ENCODE measurements at regions not wholly inside any gene's neighbourhood (a gene's known extent, or its start where the extent isn't known, plus 50 kb on each side); places are given as distances from the start of the nearest gene placed in this dataset.

DNA sequence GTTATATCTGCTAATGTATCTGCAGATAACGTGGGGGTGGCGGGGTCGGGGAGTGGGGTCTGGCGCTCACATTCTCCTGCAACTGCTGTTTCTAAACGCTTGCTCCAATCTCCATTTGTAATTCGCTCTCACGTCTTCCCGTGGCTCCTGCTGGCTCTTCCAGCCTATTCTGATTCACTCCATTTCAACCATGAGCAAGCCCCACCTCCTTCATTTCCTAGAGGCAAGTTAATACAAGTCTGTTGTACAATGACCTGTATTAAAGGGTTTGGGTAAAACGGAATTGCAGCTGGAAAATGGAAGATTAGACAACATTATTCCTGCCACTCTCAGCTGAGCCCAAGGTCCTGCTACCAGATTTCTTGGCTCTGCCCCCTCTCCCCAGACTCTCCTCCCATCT is 132.3 kb downstream of the CSNK2A3 start:
- Histone ChIP-seq H3K27me3 (ENCODE audit: insufficient read depth, poor library complexity, severe bottlenecking) (no peaks in the 10 kb centered on the region), H3K4me3 (replicated peaks; ENCODE audit: insufficient read depth, low read length) (no peak overlapping the region), H3K27ac (replicated peaks) (no peak overlapping the region)
- TF ChIP-seq GABPA (IDR thresholded peaks at IDR 0.05; ENCODE audit: low read depth) (no peak), POLR2AphosphoS5 (IDR thresholded peaks at IDR 0.05; ENCODE audit: low read depth) (no peak), SPI1 (IDR thresholded peaks at IDR 0.05; ENCODE audit: borderline replicate concordance, low read depth) (no peak)
- TF ChIP-seq, protein P1, sequence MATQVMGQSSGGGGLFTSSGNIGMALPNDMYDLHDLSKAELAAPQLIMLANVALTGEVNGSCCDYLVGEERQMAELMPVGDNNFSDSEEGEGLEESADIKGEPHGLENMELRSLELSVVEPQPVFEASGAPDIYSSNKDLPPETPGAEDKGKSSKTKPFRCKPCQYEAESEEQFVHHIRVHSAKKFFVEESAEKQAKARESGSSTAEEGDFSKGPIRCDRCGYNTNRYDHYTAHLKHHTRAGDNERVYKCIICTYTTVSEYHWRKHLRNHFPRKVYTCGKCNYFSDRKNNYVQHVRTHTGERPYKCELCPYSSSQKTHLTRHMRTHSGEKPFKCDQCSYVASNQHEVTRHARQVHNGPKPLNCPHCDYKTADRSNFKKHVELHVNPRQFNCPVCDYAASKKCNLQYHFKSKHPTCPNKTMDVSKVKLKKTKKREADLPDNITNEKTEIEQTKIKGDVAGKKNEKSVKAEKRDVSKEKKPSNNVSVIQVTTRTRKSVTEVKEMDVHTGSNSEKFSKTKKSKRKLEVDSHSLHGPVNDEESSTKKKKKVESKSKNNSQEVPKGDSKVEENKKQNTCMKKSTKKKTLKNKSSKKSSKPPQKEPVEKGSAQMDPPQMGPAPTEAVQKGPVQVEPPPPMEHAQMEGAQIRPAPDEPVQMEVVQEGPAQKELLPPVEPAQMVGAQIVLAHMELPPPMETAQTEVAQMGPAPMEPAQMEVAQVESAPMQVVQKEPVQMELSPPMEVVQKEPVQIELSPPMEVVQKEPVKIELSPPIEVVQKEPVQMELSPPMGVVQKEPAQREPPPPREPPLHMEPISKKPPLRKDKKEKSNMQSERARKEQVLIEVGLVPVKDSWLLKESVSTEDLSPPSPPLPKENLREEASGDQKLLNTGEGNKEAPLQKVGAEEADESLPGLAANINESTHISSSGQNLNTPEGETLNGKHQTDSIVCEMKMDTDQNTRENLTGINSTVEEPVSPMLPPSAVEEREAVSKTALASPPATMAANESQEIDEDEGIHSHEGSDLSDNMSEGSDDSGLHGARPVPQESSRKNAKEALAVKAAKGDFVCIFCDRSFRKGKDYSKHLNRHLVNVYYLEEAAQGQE (IDR thresholded peaks at IDR 0.05; ENCODE audit: insufficient replicate concordance, low read depth) = no peak
- no peak for DNase-seq (ENCODE audit: low read depth in 1 of 2, low spot score in 1 of 2)

DNA sequence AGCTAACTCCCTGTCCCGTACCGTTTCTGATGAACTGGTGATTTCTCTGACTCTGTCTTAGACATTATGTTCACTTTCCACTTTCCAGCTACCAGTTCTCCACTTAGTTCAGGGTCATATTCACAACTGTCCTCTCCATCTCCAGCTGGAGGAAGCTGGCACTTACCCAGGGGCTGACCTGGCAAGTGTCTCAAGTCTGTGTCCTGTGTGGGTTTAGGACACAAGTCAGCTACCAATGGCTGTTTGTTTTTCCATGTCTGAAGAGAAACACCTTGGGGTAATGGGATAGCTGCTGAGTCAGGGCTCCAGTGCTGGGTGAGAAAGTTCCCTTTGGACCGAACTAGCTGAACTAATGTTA is 134.4 kb downstream of the CSNK2A3 start:
- TF ChIP-seq, protein P2, sequence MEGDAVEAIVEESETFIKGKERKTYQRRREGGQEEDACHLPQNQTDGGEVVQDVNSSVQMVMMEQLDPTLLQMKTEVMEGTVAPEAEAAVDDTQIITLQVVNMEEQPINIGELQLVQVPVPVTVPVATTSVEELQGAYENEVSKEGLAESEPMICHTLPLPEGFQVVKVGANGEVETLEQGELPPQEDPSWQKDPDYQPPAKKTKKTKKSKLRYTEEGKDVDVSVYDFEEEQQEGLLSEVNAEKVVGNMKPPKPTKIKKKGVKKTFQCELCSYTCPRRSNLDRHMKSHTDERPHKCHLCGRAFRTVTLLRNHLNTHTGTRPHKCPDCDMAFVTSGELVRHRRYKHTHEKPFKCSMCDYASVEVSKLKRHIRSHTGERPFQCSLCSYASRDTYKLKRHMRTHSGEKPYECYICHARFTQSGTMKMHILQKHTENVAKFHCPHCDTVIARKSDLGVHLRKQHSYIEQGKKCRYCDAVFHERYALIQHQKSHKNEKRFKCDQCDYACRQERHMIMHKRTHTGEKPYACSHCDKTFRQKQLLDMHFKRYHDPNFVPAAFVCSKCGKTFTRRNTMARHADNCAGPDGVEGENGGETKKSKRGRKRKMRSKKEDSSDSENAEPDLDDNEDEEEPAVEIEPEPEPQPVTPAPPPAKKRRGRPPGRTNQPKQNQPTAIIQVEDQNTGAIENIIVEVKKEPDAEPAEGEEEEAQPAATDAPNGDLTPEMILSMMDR (IDR thresholded peaks at IDR 0.05; ENCODE audit: insufficient read depth, low read length) = no peak
- TF ChIP-seq POLR2AphosphoS5 (IDR thresholded peaks at IDR 0.05; ENCODE audit: low read depth) (no peak), SPI1 (IDR thresholded peaks at IDR 0.05; ENCODE audit: borderline replicate concordance, low read depth) (no peak)
- no peak overlapping the region for H3K4me3 ChIP-seq (replicated peaks; ENCODE audit: insufficient read depth, low read length)
- DNase-seq (ENCODE audit: low read depth in 1 of 2, low spot score in 1 of 2) = no peak
- no peak overlapping the region for H3K27ac ChIP-seq (replicated peaks)
- H3K27me3 ChIP-seq (ENCODE audit: insufficient read depth, poor library complexity, severe bottlenecking) = no peaks in the 10 kb centered on the region

DNA sequence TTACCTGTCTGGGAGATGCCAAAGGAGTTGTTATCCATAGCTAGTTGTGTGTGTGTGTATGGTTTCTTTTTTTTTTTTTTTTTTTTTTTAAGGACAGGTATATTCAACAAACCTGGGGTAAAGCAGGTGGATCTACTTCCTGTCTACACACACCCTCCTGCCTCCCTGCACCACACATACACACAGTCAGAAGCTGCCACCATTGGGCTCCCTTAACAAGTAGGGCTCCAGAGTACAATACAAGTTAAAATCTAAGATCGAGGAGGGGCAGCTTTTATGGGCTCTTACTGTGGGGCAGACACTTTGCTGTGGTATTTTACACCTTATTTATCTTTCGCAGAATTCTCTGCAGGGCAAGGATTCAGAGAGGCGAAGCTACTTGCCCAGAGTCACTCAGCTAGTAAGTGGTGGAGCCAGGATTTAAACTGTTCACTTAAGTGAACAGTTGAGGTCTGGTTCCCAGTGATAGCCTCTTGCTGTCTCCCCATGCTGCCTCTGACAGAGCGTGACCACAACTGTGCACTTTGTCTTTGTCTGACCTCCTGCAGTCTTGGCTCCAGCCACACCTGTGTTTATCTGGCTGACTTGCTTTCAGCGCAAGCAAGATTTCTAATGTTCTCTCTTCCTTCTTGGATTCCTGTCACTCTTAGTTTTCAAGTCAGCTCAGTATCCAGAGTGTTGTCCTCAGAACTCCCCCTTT is 135.0 kb downstream of the CSNK2A3 start:
- H3K27me3 ChIP-seq (ENCODE audit: insufficient read depth, poor library complexity, severe bottlenecking) = no peaks in the 10 kb centered on the region
- H3K4me3 ChIP-seq (replicated peaks; ENCODE audit: insufficient read depth, low read length) = no peak overlapping the region
- no peak for DNase-seq (ENCODE audit: low read depth in 1 of 2, low spot score in 1 of 2)
- H3K27ac ChIP-seq (replicated peaks) = no peak overlapping the region
- TF ChIP-seq SPI1 (IDR thresholded peaks at IDR 0.05; ENCODE audit: borderline replicate concordance, low read depth) (no peak), GABPA (IDR thresholded peaks at IDR 0.05; ENCODE audit: low read depth) (no peak), POLR2AphosphoS5 (IDR thresholded peaks at IDR 0.05; ENCODE audit: low read depth) (no peak)
- TF ChIP-seq, protein P1 (IDR thresholded peaks at IDR 0.05; ENCODE audit: insufficient replicate concordance, low read depth) = no peak
- TF ChIP-seq, protein P2 (IDR thresholded peaks at IDR 0.05; ENCODE audit: insufficient read depth, low read length) = no peak

DNA sequence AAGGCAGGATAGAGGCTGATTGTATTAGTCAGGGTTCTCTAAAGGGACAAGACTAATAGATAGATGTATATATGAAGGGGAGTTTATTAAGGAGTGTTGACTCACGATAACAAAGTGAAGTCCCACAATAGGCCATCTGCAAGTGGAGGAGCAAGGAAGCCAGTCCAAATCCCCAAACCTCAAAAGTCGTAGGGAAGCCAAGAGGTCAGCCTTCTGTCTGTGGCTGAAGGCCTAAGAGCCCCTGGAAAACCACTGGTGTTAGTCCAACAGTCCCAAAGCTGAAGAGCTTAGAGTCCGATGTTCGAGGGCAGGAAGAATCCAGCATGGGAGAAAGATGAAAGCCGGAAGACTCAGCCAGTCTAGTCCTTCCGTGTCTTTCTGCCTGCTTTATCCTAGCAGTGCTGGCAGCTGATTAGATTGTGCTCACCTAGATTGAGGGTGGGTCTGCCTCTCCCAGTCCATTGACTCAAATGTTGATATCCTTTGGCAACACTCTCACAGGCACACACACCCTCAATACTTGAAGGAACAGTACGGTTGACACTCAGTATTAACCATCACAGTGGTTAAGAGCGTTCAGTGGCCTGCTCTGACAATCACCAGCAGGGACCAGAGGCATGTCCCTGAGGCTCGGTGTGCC is 135.6 kb downstream of the CSNK2A3 start:
- TF ChIP-seq POLR2AphosphoS5 (IDR thresholded peaks at IDR 0.05; ENCODE audit: low read depth) (no peak), SPI1 (IDR thresholded peaks at IDR 0.05; ENCODE audit: borderline replicate concordance, low read depth) (no peak), GABPA (IDR thresholded peaks at IDR 0.05; ENCODE audit: low read depth) (no peak)
- TF ChIP-seq, protein P2 (IDR thresholded peaks at IDR 0.05; ENCODE audit: insufficient read depth, low read length) = no peak
- TF ChIP-seq, protein P1 (IDR thresholded peaks at IDR 0.05; ENCODE audit: insufficient replicate concordance, low read depth) = no peak
- Histone ChIP-seq H3K27me3 (ENCODE audit: insufficient read depth, poor library complexity, severe bottlenecking) (no peaks in the 10 kb centered on the region), H3K4me3 (replicated peaks; ENCODE audit: insufficient read depth, low read length) (no peak overlapping the region), H3K27ac (replicated peaks) (no peak overlapping the region)
- no peak for DNase-seq (ENCODE audit: low read depth in 1 of 2, low spot score in 1 of 2)

Measured in HL-60 (cell line).